NCI-H510A (cell line): ENCODE measurements at regions not wholly inside any gene's neighbourhood (a gene's known extent, or its start where the extent isn't known, plus 50 kb on each side); places are given as distances from the start of the nearest gene placed in this dataset.

Experiments
- DNase-seq: peaks from one replicate; lab custom pipeline; 2025; lab: John Stamatoyannopoulos, UW

DNA sequence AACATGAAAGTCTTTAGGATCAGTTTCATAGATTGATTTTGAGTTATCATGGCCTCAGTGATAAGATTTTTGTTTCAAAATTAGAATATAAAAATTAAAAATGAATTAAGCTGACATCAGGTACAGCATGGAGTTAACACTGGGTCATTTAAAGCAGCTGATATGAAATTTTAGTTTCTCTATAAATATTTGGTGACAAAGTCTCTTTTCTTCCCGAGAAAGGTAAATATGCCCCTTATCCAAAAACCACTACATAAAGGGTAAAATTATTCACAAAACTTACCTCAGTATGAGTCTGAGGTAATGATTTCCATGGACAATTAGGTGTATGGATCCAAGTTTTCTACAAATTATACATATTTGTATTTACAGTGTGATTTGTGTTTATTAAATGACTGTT is 121.5 kb upstream of the PJA2 start:
- no peak for DNase-seq

DNA sequence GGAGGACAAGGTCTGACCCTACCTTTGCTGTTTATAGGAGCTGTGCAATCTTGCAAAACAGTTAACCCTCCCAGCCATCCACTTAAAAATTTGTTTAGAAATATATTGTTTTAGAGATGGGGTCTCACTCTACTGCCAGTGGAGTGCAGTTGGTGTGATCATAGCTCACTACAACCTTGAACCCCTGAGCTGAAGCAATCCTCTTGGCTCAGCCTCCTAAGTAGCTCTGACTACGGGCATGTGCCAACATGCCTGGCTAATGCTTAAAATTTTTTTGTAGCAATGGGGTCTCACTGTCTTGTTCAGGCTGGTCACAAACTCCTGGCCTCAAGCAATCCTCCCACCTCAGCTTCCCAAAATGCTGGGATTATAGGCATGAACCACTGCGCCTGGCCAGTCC is 120.2 kb upstream of the PJA2 start:
- no peak for DNase-seq

DNA sequence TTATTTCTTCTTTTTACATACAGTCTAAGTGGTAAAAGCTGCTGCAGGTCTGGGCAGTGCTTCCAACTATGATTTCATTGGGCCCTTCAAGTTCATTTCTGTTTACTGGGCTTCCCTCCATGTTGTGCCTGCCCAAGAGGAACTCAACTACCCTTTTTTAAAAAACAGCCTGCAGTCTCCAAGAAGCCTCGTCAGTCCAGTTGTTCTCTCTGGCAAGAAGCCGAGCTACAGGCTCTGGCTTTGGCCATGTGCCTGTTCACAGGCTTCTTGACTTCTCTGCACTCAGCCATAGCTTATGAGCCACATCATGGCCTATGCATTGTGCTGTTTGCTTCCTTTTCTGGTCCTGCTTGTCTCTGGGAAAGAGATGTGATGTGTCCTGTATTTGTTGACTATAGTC is 119.7 kb upstream of the PJA2 start:
- no peak for DNase-seq

DNA sequence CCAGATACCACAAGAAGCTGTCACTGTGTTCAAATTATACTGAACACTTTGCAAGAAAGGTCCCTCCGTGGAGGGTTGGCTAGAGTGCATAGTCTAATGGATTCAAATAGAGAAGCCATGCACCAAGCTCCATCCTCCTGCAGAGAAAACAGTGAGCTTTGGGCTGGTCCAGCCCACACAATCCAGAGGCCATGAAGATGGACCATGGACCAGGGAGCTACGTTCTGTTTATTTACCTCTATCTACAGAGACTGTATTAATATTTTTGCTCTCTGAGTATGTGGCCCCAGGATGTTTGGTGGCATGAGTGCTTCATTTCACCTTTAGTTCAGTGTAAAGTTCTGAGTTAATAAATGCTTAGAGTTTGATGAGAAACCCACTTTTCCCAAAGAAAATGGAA is 114.8 kb upstream of the PJA2 start:
- DNase-seq = no peak

GRCh38 chr5:109524026-109524425 is 114.3 kb upstream of the PJA2 start:
- DNase-seq = no peak

- DNase-seq = no peak
Measured at GRCh38 chr5:109522404-109522803, 112.6 kb upstream of the PJA2 start.

- DNase-seq = no peak
Measured at GRCh38 chr5:109519416-109519815, 109.6 kb upstream of the PJA2 start.

DNA sequence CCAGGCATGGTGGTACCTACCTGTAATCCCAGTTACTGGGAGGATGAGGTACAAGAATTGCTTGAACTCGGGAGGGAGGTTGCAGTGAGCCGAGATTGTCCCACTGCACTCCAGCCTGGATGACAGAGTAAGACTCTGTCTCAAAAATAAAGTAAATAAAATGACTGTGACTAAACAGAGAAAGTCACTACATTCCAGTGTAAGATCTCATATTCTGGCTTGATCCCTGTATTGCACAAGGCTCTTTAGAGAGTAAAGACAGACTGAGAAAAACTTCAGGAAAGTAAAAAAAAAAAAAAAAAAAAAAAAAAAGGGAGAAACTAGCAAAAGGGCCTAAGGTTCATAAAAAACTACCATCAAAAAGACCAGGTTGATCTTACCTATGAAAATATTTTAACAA is 106.6 kb upstream of the PJA2 start:
- DNase-seq = no peak

DNA sequence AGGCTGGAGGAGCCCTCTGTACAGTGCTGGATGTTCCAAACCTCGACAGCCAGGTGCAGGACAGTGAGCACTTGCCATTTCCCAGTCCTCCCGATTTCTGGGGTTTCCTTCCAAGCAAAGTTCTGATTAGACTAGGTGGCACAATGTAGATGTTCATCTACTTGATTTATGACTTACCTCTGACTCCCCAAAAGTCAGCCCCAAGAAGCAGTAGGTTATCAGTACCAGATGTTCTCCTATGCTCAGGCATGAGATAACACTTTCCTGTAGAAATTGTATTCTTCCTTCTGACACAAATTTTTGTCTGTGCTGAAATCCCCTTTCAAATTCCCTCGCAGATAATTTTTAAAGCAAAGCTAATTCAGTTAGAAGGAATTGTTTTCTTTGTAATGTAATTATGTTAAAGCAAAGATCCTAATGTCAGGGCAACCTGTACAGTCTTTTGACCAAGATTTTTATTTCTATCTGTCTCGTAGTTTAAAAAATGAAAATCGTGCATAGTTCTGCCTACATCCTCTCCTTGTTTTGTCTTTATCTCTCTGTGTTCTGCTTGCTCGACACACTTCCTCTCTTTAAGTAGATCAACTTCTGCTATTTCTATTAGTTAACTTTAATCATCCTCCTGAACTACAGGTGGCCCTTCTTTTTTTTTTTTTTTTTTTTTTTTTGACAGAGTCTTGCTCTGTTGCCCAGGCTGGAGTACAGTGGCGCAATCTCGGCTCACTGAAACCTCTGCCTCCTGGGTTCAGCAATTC is 102.4 kb upstream of the PJA2 start:
- DNase-seq = no peak

DNA sequence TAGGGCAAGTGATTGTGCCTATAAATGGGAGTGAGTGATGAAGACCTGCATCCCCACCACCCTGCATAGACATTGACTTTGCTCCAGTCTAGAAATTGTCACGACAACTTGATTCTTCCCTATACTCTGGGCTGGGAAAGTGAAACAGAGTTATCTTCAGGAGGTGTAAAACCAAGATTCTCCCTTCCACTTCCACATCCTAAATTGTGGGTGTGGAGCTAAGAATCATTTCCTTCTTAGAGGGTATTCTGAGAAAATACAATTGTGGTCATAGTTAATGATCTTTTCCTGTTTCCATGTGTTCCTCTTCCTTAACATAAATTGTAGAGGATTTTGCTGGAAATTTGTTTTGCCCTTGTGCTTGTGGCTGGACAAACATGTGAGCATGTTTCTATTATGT is 96.8 kb upstream of the PJA2 start:
- DNase-seq = no peak

GRCh38 chr5:109496112-109496511 is 86.3 kb upstream of the PJA2 start:
- no peak for DNase-seq

DNA sequence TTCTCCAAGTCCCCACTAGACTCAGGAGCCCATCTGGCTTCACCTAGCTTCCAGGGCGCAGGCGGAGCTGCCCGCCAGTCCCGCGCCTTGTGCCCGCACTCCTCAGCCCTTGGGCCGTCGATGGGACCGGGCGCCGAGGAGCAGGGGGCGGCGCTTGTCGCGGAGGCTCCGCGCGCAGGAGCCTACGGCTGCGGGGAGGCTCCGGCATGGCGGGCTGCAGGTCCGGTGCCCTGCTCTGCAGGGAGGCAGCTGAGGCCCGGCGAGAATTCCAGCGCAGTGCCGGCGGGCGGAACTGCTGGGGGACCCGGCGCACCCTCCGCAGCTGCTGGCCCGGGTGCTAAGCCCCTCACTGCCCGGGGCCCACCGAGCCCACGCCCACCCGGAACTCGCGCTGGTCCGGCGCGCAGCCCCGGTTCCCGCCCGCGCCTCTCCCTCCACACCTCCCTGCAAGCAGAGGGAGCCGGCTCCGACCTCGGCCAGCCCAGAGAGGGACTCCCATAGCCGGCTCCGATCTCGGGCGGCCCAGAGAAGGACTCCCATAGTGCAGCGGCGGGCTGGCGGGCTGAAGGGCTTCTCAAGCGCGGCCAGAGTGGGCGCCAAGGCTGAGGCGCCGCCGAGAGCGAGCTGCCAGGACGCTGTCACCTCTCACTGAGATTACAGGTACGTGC is 78.1 kb upstream of the PJA2 start:
- no peak for DNase-seq

- DNase-seq = no peak
Measured at GRCh38 chr5:109486200-109486804, 76.5 kb upstream of the PJA2 start.

GRCh38 chr5:109485030-109485429 is 75.3 kb upstream of the PJA2 start:
- DNase-seq = peak; percentile 44

DNA sequence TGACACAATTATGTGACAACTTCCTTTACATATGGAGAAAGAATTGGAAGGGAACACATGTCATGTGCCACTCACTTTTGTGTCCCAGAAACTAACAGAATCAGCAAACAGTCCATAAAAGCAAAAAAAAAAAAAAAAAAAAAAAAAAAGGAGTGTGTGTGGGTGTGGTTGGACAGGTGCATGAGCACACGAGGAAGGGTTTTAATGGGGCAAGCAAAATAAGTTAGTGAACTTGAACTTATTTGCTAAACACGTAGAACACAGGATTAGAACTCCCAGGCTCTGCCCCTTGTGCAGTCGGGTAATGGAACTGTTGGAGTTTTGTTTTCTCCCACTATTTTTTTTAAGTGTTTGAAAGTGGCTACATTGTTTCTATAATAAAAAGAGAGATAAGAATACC is 74.8 kb upstream of the PJA2 start:
- no peak for DNase-seq

DNA sequence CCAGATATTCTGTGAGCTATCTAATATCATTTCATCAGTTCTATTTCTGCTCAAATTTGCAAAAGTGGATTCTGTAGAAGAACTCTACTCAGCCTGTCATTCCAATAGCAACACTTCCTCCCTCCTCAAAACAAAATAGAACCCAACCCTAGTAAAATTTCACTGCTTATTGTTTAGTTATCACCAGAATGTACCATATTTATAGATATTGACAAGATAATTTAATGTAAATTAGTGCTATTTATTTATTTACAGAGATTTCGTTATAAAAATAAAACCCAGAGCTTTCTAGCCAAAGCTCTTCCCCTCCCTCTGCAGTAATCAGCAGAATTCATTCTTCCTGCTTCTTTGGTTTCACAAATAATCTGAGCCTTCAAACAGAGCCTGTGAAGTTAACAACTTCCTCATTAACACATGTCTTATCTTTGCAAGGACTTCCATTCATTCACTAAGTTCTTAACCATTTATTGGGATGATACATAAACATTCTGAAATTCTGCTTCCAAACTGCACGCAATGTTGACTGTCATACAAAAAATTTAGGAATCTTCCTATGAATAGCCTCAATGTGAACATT is 73.7 kb upstream of the PJA2 start:
- DNase-seq = no peak

DNA sequence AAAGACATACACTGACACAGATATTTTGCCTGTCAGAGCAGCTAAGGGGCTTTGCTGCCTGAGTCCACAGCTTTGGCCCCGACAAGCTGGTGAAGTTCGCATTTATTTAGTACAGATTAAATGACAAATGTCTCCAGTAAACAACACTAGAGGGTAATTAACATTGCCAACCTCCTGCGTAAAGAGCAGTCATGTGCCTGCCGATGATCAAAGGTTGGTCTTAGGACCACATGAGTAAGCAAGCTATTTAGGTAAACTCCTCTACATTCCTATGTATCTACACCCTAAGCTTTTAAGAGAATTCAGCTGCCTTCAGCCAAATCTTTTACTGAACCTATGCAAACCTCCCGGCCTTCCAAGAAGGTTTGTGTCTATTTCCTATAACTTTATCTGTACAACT is 73.0 kb upstream of the PJA2 start:
- DNase-seq = no peak

DNA sequence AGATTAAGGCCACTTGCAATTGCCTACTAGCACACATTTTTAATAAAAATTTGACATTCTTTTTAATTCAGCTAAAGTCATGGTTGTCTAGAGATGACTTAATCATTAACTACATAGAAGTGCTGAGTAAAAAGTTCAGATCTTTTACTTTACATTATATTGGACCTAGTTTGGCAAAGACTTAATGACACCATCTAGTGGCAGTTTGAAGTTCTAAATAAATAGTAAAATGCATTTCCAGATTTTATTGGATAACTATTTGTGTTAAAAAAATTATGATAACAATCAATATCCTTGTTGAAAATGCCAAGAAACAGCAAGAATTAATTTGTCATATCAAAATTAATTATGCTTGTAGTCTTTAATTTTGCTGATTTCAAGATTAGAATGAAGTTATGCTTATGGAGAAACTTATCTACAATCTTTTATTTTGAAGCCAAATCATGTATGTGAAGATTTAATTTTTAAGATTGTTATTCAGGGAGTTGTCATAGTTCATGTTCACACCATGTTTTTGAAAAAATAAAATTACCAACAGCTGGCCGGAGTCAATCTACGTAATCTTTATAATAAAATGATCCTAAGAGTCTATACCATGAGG is 69.6 kb upstream of the PJA2 start:
- no peak for DNase-seq

GRCh38 chr5:109478830-109479229 is 69.1 kb upstream of the PJA2 start:
- DNase-seq = no peak

DNA sequence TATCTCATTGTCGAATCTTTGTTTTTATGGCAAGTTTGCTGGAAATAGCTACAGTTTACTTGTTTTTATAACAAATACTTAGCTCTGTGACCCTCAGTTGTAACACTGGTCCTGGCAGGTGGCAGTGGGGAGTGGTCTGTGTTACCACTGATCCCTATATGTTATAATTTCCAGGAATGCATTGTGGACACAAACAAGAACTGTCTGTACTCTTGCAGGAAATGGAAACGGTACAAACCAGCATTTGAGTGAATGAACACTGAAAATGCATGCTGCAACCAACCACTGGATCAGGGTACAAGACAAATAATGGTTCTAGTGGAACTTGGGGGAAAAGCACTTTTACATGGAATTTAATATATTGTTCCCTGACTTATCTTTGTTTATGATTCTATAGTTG is 66.5 kb upstream of the PJA2 start:
- no peak for DNase-seq

DNA sequence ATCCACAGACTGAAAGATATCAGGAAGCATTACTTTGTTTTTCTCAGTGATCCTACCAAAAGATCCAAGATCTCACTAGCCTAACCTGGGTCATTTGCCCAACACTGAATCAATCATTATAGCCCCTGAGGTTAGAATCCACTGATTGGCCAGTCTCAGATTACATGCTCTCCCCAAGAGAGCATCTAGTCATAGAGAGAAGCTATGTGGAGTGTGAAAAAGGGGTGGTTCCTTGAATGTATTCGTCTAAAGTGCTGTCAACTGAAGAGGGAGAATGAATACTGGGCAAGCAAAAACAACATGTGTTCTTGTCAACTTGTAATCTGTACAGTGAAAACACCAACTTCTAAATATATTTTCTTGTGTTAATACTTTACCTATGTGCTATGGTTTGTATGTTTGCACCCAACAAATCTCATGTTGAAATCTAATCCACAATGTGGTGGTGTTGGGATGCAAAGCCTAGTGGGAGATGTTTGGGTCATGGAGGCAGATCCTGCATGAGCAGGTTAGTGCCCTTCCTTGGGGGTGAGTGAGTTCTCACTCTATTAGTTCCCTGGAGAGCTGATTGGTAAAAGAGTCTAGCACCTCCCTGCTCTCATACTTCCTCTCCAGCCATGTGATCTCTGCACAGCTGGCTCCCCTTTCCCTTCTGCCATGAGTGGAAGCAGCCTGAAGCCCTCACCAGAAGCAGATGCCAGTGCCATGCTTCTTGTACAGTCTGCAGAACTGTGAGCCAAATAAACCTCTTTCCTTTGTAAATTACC is 60.3 kb upstream of the PJA2 start:
- no peak for DNase-seq
